GM21423 (cell line): ENCODE measurements at regions not wholly inside any gene's neighbourhood (a gene's known extent, or its start where the extent isn't known, plus 50 kb on each side); places are given as distances from the start of the nearest gene placed in this dataset.

Experiments
- ATAC-seq: cut with Tn5 transposase; IDR thresholded peaks from one replicate; pipeline ENCODE4 v1.9.1; 2021; ENCODE audit warnings: mild to moderate bottlenecking, moderate library complexity; ENCODE audit not compliant: unreplicated experiment

GRCh38 chr22:49364398-49364797, 463.3 kb downstream of the BRD1 start:
- ATAC-seq: no peak

GRCh38 chr22:49363526-49364230, 464.0 kb downstream of the BRD1 start:
- ATAC-seq: no peak

- ATAC-seq: no peak
These were observed 465.3 kb downstream of the BRD1 start for GRCh38 chr22:49362211-49362839.

GRCh38 chr22:49361164-49361563, 466.5 kb downstream of the BRD1 start:
- no peak for ATAC-seq

- ATAC-seq: no peak
These were observed 466.9 kb downstream of the BRD1 start for GRCh38 chr22:49360746-49361145.

GRCh38 chr22:49359076-49359475, 468.6 kb downstream of the BRD1 start:
- no peak for ATAC-seq

- no peak for ATAC-seq
These were observed 469.8 kb downstream of the BRD1 start for GRCh38 chr22:49357661-49358440.

GRCh38 chr22:49356428-49356827, 471.2 kb downstream of the BRD1 start:
- ATAC-seq: no peak

- ATAC-seq: no peak
These were observed 472.3 kb downstream of the BRD1 start for GRCh38 chr22:49355211-49355920.

- no peak for ATAC-seq
These were observed 473.0 kb downstream of the BRD1 start for GRCh38 chr22:49354516-49355210.

- no peak for ATAC-seq
These were observed 474.4 kb downstream of the BRD1 start for GRCh38 chr22:49353235-49353634.

- ATAC-seq: no peak
These were observed 475.1 kb downstream of the BRD1 start for GRCh38 chr22:49352361-49353169.

- no peak for ATAC-seq
These were observed 475.9 kb downstream of the BRD1 start for GRCh38 chr22:49351761-49352227.

- ATAC-seq: no peak
These were observed 477.1 kb downstream of the BRD1 start for GRCh38 chr22:49350441-49351121.

GRCh38 chr22:49349841-49350381, 477.8 kb downstream of the BRD1 start:
- ATAC-seq: no peak

GRCh38 chr22:49349181-49349835, 478.4 kb downstream of the BRD1 start:
- ATAC-seq: no peak

- ATAC-seq: no peak
These were observed 479.0 kb downstream of the BRD1 start for GRCh38 chr22:49348631-49349030.

GRCh38 chr22:49347376-49347775, 480.3 kb downstream of the BRD1 start:
- ATAC-seq: no peak
